GM18868 (cell line): ENCODE measurements at regions not wholly inside any gene's neighbourhood (a gene's known extent, or its start where the extent isn't known, plus 50 kb on each side); places are given as distances from the start of the nearest gene placed in this dataset.

Experiments
- ATAC-seq: cut with Tn5 transposase; IDR thresholded peaks from one replicate; pipeline ENCODE4 v1.9.1; 2021; ENCODE audit warnings: mild to moderate bottlenecking, moderate library complexity; ENCODE audit not compliant: unreplicated experiment

- ATAC-seq = no peak
Observed at GRCh38 chr16:7980133-7980483, 610.2 kb downstream of the TMEM114 start.

- ATAC-seq = no peak
Observed at GRCh38 chr16:7979448-7980132, 610.7 kb downstream of the TMEM114 start.

GRCh38 chr16:7976563-7976962 is 613.7 kb downstream of the TMEM114 start:
- ATAC-seq = no peak

- no peak for ATAC-seq
Observed at GRCh38 chr16:7976125-7976524, 614.2 kb downstream of the TMEM114 start.

- ATAC-seq = no peak
Observed at GRCh38 chr16:7967996-7968509, 622.3 kb downstream of the TMEM114 start.

- no peak for ATAC-seq
Observed at GRCh38 chr16:7964744-7965143, 625.6 kb downstream of the TMEM114 start.

- ATAC-seq = no peak
Observed at GRCh38 chr16:7964167-7964566, 626.1 kb downstream of the TMEM114 start.

GRCh38 chr16:7962091-7962879 is 628.0 kb downstream of the TMEM114 start:
- ATAC-seq = no peak

- no peak for ATAC-seq
Observed at GRCh38 chr16:7957151-7957550, 624.5 kb downstream of the RBFOX1 start.

GRCh38 chr16:7953360-7953759 is 620.7 kb downstream of the RBFOX1 start:
- no peak for ATAC-seq

GRCh38 chr16:7946142-7946541 is 613.5 kb downstream of the RBFOX1 start:
- no peak for ATAC-seq

- ATAC-seq = no peak
Observed at GRCh38 chr16:7938175-7938574, 605.5 kb downstream of the RBFOX1 start.

- no peak for ATAC-seq
Observed at GRCh38 chr16:7921345-7921744, 588.7 kb downstream of the RBFOX1 start.

- ATAC-seq = no peak
Observed at GRCh38 chr16:7919782-7920181, 587.1 kb downstream of the RBFOX1 start.

- ATAC-seq = no peak
Observed at GRCh38 chr16:7914748-7915147, 582.1 kb downstream of the RBFOX1 start.

GRCh38 chr16:7912132-7912531 is 579.5 kb downstream of the RBFOX1 start:
- ATAC-seq = no peak

GRCh38 chr16:7910116-7910515 is 577.5 kb downstream of the RBFOX1 start:
- no peak for ATAC-seq

GRCh38 chr16:7888411-7888810 is 555.8 kb downstream of the RBFOX1 start:
- no peak for ATAC-seq

- no peak for ATAC-seq
Observed at GRCh38 chr16:7887316-7887715, 554.7 kb downstream of the RBFOX1 start.

- ATAC-seq = no peak
Observed at GRCh38 chr16:7871979-7872378, 539.3 kb downstream of the RBFOX1 start.

- ATAC-seq = no peak
Observed at GRCh38 chr16:7871371-7871770, 538.7 kb downstream of the RBFOX1 start.

- no peak for ATAC-seq
Observed at GRCh38 chr16:7867831-7868230, 535.2 kb downstream of the RBFOX1 start.
